ENCODE measurements at regions not wholly inside any gene's neighbourhood (a gene's known extent, or its start where the extent isn't known, plus 50 kb on each side); places are given as distances from the start of the nearest gene placed in this dataset.

- no peak for TF ChIP-seq CTCF (IDR thresholded peaks at IDR 0.05)
- no peak for TF ChIP-seq POLR2A (IDR thresholded peaks at IDR 0.05)
- no peak for TF ChIP-seq EP300 (IDR thresholded peaks at IDR 0.05)
Measured at GRCh38 chr9:84067821-84068220, 87.2 kb downstream of the RMI1 start.

Measured in ovary (tissue), 3 donors.